Memory B cell (primary cell): ENCODE measurements at regions not wholly inside any gene's neighbourhood (a gene's known extent, or its start where the extent isn't known, plus 50 kb on each side); places are given as distances from the start of the nearest gene placed in this dataset.

Source experiments
- ATAC-seq: fragments of 150-1000 bp; cut with Tn5 transposase; 2 replicates; pipeline ENCODE4 v1.10.0; 2021; ENCODE audit warnings: low read depth, mild to moderate bottlenecking, moderate library complexity
- DNase-seq, 2 donors: peaks; one replicate each; pipeline ENCODE4 v3.0.0; 2022; ENCODE audit warnings: low spot score in 2 of 2
- H3K27ac Mint-ChIP-seq: one replicate; pipeline ENCODE4 v1.8.0; 2022; ENCODE audit warnings: mild to moderate bottlenecking, moderate library complexity, mixed read lengths
- H3K27me3 Mint-ChIP-seq: one replicate; pipeline ENCODE4 v1.8.0; 2022; ENCODE audit warnings: mixed read lengths
- H3K36me3 Mint-ChIP-seq: one replicate; pipeline ENCODE4 v1.8.0; 2022; ENCODE audit warnings: mild to moderate bottlenecking, mixed read lengths
- H3K4me1 Mint-ChIP-seq: one replicate; pipeline ENCODE4 v1.8.0; 2022; ENCODE audit warnings: mixed read lengths
- H3K4me3 Mint-ChIP-seq: one replicate; pipeline ENCODE4 v1.8.0; 2022; ENCODE audit warnings: mild to moderate bottlenecking, moderate library complexity, mixed read lengths
- H3K9me3 Mint-ChIP-seq: one replicate; pipeline ENCODE4 v1.8.0; 2022; ENCODE audit warnings: mixed read lengths

- peaks cover 2% of the 10 kb centered on the region for H3K27me3 Mint-ChIP-seq
- H3K27ac Mint-ChIP-seq, result no peak overlapping the region
- ATAC-seq (no peak), DNase-seq (no peak)
- H3K36me3 Mint-ChIP-seq, result no peaks in the 10 kb centered on the region
- H3K9me3 Mint-ChIP-seq, result no peaks in the 10 kb centered on the region
- no peak overlapping the region for H3K4me3 Mint-ChIP-seq
- H3K4me1 Mint-ChIP-seq, result peaks cover 10% of the 10 kb centered on the region
These were observed 220.3 kb upstream of the LRFN2 start for GRCh38 chr6:40807484-40807883.

- H3K4me1 Mint-ChIP-seq, result peaks cover 10% of the 10 kb centered on the region
- H3K9me3 Mint-ChIP-seq, result no peaks in the 10 kb centered on the region
- no peak for DNase-seq
- no peak for ATAC-seq
- no peak overlapping the region for H3K27ac Mint-ChIP-seq
- H3K4me3 Mint-ChIP-seq, result no peak overlapping the region
- peaks cover 2% of the 10 kb centered on the region for H3K27me3 Mint-ChIP-seq
- H3K36me3 Mint-ChIP-seq, result no peaks in the 10 kb centered on the region
These were observed 219.2 kb upstream of the LRFN2 start for GRCh38 chr6:40806256-40806864.

DNA sequence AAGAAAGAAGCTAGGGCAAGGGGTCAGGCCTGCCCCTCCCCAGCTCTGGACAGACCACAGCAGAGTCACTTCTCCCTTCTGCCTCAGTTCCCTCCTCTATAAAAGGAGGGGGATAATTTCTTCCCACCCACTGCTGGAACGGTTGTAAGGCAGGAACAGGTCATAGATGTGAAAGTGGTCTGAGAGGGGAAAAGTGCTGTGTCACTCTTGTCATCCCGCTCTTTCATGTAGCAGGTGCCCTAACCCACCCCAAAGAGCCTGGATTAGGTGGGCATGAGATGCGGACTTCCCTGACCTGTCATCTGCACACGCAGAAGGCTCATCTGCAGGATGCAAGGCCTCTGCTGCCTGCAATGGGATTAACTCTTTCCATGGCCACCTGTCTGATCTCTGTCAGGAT lies 218.2 kb upstream of the LRFN2 start:
- Mint-ChIP-seq H3K36me3 (no peaks in the 10 kb centered on the region), H3K27me3 (peaks cover 2% of the 10 kb centered on the region), H3K4me3 (no peak overlapping the region), H3K4me1 (peaks cover 10% of the 10 kb centered on the region), H3K9me3 (no peaks in the 10 kb centered on the region), H3K27ac (no peak overlapping the region)
- DNase-seq (no peak), ATAC-seq (no peak)

- no peak overlapping the region for H3K27ac Mint-ChIP-seq
- no peaks in the 10 kb centered on the region for H3K36me3 Mint-ChIP-seq
- no peak overlapping the region for H3K4me3 Mint-ChIP-seq
- no peak for DNase-seq
- H3K4me1 Mint-ChIP-seq, result peaks cover 10% of the 10 kb centered on the region
- ATAC-seq, result no peak
- H3K27me3 Mint-ChIP-seq, result peaks cover 2% of the 10 kb centered on the region
- H3K9me3 Mint-ChIP-seq, result no peaks in the 10 kb centered on the region
These were observed 217.7 kb upstream of the LRFN2 start for GRCh38 chr6:40804905-40805304.

- no peak for ATAC-seq
- peaks cover 2% of the 10 kb centered on the region for H3K27me3 Mint-ChIP-seq
- peaks cover 10% of the 10 kb centered on the region for H3K4me1 Mint-ChIP-seq
- H3K27ac Mint-ChIP-seq, result peak overlapping the region; percentile 7
- DNase-seq, result no peak
- no peak overlapping the region for H3K4me3 Mint-ChIP-seq
- no peaks in the 10 kb centered on the region for H3K36me3 Mint-ChIP-seq
- H3K9me3 Mint-ChIP-seq, result no peaks in the 10 kb centered on the region
These were observed 216.9 kb upstream of the LRFN2 start for GRCh38 chr6:40803897-40804702.

DNA sequence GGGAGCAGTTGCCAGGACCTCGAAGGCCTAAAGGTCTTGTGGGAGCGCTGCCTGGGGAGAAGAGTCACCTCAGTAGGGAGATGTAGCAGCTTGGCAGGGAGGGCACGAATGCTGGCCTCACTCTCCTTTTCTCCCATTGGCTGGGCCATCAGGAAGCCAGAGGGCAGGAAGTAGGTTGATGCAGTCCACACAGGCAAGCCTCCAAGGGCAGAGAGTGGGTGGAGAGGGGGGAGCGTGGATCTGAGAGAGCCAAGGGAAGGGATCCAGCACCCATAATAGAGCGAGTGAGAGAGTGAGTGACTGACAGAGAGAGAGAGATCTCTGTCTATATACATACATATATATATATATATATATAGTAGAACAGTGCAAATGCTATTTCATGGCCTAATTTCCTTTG lies 215.3 kb upstream of the LRFN2 start:
- DNase-seq (no peak), ATAC-seq (no peak)
- no peak overlapping the region for H3K27ac Mint-ChIP-seq
- H3K4me3 Mint-ChIP-seq, result no peak overlapping the region
- peaks cover 10% of the 10 kb centered on the region for H3K4me1 Mint-ChIP-seq
- no peaks in the 10 kb centered on the region for H3K36me3 Mint-ChIP-seq
- H3K9me3 Mint-ChIP-seq, result no peaks in the 10 kb centered on the region
- H3K27me3 Mint-ChIP-seq, result peaks cover 2% of the 10 kb centered on the region

GRCh38 chr6:40799296-40800140 lies 212.4 kb upstream of the LRFN2 start:
- Mint-ChIP-seq H3K9me3 (no peaks in the 10 kb centered on the region), H3K4me1 (peaks cover 8% of the 10 kb centered on the region), H3K27me3 (peaks cover 5% of the 10 kb centered on the region), H3K36me3 (no peaks in the 10 kb centered on the region), H3K4me3 (no peak overlapping the region), H3K27ac (no peak overlapping the region)
- no peak for DNase-seq
- no peak for ATAC-seq

DNA sequence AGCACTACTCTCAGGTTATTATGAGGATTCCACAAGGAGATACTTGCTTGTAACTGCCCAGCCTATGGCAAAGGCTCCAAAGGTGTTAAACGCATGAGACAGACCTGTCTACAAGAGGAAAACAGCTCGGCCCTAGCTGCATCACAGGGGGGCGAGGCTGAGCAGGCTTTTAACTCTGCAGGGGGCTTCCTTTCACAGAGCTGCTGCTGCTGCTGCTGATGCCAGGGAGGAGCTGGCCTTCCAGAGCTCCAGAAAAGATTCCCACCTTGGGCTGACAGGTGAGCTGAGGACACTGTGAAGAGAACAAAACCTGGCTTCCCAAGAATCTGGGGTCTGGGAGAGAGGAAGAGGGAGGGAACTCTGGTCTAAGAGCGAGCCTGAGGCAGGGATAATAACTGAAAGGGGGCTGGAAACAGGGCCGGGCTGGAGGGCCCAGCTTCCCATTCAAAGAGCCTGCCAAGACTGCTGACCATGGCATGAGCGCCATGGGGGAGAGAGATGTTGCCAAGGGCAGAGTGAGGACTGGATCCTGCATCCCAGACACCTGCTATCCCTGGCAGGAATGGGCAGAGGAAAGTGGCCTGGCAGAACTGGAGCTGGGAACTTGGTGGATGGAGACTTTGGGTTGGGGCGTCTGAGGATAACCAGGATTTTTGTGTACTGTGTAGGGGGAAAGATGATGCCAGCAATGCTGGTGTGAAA lies 211.1 kb upstream of the LRFN2 start:
- no peaks in the 10 kb centered on the region for H3K36me3 Mint-ChIP-seq
- H3K27ac Mint-ChIP-seq, result no peak overlapping the region
- no peak overlapping the region for H3K4me3 Mint-ChIP-seq
- no peak for DNase-seq
- no peak for ATAC-seq
- H3K9me3 Mint-ChIP-seq, result no peaks in the 10 kb centered on the region
- no peaks in the 10 kb centered on the region for H3K4me1 Mint-ChIP-seq
- H3K27me3 Mint-ChIP-seq, result peaks cover 5% of the 10 kb centered on the region

DNA sequence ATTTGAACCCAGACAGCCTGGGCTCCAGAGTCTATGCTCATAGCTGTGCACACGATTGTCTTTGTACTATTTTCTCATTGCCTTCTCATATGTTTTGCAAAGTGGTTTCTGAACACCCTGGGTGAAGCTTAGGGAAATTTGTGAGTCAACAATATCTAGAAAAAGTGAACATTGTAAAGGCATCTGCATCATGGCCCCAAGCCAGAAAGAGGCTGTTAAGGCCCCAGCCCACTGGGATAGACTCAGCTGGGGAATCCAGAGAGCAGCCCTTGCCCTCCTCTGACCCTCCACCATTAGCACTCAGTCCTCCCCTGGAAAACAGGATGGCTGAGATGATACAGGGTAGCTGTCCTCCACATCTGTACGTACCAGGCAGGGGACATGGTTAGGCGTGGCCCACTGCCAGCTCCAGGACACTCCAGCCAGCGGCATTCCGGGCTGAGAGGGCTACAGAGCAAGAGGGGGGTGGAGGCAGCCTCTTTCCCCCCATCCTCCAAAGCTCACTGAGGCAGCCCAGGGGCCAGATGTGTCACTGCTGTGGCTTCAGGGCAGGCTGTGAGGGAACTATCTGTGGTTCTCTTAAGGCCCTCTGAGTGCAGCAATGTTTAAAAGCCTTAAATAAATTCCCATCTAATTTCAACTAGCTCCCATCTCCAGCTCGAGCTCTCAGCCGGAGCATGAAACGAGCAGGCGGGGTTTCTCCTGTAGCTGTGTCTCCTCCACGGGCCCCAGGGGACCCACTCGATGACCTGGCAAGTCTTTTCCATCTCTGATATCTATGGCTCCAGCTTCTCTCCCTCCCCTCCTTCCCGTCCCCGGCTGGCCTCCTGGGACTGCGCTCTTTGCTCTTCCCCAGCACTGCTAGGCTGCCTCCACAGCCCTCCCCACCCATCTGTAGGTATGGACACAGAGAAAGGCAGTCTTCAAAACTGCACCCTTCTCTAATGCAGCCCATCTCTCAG lies 209.4 kb upstream of the LRFN2 start:
- Mint-ChIP-seq H3K4me1 (no peaks in the 10 kb centered on the region), H3K27ac (no peak overlapping the region), H3K36me3 (no peaks in the 10 kb centered on the region)

GRCh38 chr6:40794586-40794985 lies 207.4 kb upstream of the LRFN2 start:
- H3K36me3 Mint-ChIP-seq, result no peaks in the 10 kb centered on the region
- H3K9me3 Mint-ChIP-seq, result no peaks in the 10 kb centered on the region
- ATAC-seq, result no peak
- H3K27ac Mint-ChIP-seq, result no peak overlapping the region
- DNase-seq, result no peak
- H3K27me3 Mint-ChIP-seq, result peaks cover 9% of the 10 kb centered on the region
- no peaks in the 10 kb centered on the region for H3K4me1 Mint-ChIP-seq
- H3K4me3 Mint-ChIP-seq, result no peak overlapping the region

More for the DNA sequence above, 209.4 kb upstream of the LRFN2 start:
- no peak for ATAC-seq
- Mint-ChIP-seq H3K4me3 (no peak overlapping the region), H3K27me3 (peaks cover 7% of the 10 kb centered on the region), H3K9me3 (no peaks in the 10 kb centered on the region)
- DNase-seq, result no peak

DNA sequence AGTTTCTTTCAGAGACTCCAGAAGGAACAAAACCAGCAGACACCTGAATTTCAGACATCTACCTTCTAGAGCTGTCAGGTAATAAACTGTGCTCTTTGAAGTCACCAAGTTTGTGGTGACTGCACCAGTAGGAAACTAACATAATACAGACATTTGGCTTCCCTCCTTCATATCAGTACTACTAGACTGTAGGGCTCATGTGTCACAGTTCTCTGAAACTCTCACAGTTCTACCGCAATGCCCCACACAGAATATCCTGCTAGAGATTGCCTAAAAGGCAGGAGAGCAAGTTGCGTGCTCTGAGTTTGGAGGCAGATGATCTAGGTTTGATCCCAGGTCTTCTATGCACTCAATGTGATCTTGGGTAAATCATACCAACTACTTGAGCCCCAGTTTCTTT lies 205.0 kb upstream of the LRFN2 start:
- H3K27me3 Mint-ChIP-seq, result peaks cover 7% of the 10 kb centered on the region
- DNase-seq, result no peak
- H3K4me1 Mint-ChIP-seq, result peaks cover 4% of the 10 kb centered on the region
- H3K36me3 Mint-ChIP-seq, result no peaks in the 10 kb centered on the region
- H3K27ac Mint-ChIP-seq, result no peak overlapping the region
- no peaks in the 10 kb centered on the region for H3K9me3 Mint-ChIP-seq
- no peak for ATAC-seq
- no peak overlapping the region for H3K4me3 Mint-ChIP-seq

- ATAC-seq, result no peak
- H3K27ac Mint-ChIP-seq, result no peak overlapping the region
- no peaks in the 10 kb centered on the region for H3K9me3 Mint-ChIP-seq
- H3K36me3 Mint-ChIP-seq, result no peaks in the 10 kb centered on the region
- H3K4me3 Mint-ChIP-seq, result no peak overlapping the region
- DNase-seq, result no peak
- peaks cover 6% of the 10 kb centered on the region for H3K27me3 Mint-ChIP-seq
- peaks cover 4% of the 10 kb centered on the region for H3K4me1 Mint-ChIP-seq
These were observed 203.8 kb upstream of the LRFN2 start for GRCh38 chr6:40791004-40791403.
